Liver (tissue), 3 donors: ENCODE measurements at regions not wholly inside any gene's neighbourhood (a gene's known extent, or its start where the extent isn't known, plus 50 kb on each side); places are given as distances from the start of the nearest gene placed in this dataset.

Experiments used
- CTCF ChIP-seq: fragments of 150-350 bp; IDR thresholded peaks from 2 replicates; pipeline ENCODE4 v1.5.1; 2017; ENCODE audit warnings: improper control_type of control experiment, low read depth, low read length; ENCODE audit not compliant: missing input control
- RAD21 ChIP-seq, 2 donors: IDR thresholded peaks; 2 replicates each; pipeline ENCODE4 v1.6.1; 2016; ENCODE audit warnings: antibody characterized with exemption in 2 of 2, mild to moderate bottlenecking in 2 of 2
- REST ChIP-seq: IDR thresholded peaks from 2 replicates; pipeline ENCODE4 v1.6.1; 2016; ENCODE audit warnings: antibody characterized with exemption, mild to moderate bottlenecking
- SP1 ChIP-seq: IDR thresholded peaks from 2 replicates; pipeline ENCODE4 v1.6.1; 2018; ENCODE audit warnings: antibody characterized with exemption, mild to moderate bottlenecking
- YY1 ChIP-seq: IDR thresholded peaks from 2 replicates; pipeline ENCODE4 v1.6.1; 2016; ENCODE audit warnings: antibody characterized with exemption, mild to moderate bottlenecking
- donor health status: healthy.
- donor health status: healthy.

GRCh38 chr12:93261505-93262094, 116.1 kb upstream of the NUDT4 start:
- TF ChIP-seq CTCF (no peak), YY1 (no peak), REST (no peak), SP1 (no peak), RAD21 (IDR thresholded peaks at IDR 0.05) (no peak)
